ENCODE measurements at regions not wholly inside any gene's neighbourhood (a gene's known extent, or its start where the extent isn't known, plus 50 kb on each side); places are given as distances from the start of the nearest gene placed in this dataset.
"Not testable (repeated sequence)": the region's sequence is repeated elsewhere in the genome, so short reads cannot be mapped to it uniquely, and the experiment has no call there.

DNA sequence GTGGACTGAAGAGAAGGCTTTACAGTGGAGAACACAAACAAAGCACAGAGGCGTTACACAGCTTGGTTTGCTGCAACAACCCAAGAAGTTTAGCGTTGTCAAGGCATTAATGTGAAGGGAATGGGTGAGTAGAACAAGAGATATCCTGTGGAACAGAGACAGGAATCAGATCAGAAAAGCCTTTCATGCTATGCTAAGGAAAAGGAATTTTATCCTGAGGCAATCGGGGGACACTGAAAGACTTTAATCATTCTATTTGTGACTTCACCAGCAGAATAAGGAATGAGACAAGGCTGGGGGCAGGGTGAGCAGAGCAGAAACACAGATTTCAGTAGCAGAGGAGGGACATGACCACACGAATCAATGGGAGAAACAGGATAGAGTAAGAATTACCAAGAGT lies 600.7 kb downstream of the IRS1 start:
- no peak for DNase-seq (ENCODE audit: low spot score)

DNA sequence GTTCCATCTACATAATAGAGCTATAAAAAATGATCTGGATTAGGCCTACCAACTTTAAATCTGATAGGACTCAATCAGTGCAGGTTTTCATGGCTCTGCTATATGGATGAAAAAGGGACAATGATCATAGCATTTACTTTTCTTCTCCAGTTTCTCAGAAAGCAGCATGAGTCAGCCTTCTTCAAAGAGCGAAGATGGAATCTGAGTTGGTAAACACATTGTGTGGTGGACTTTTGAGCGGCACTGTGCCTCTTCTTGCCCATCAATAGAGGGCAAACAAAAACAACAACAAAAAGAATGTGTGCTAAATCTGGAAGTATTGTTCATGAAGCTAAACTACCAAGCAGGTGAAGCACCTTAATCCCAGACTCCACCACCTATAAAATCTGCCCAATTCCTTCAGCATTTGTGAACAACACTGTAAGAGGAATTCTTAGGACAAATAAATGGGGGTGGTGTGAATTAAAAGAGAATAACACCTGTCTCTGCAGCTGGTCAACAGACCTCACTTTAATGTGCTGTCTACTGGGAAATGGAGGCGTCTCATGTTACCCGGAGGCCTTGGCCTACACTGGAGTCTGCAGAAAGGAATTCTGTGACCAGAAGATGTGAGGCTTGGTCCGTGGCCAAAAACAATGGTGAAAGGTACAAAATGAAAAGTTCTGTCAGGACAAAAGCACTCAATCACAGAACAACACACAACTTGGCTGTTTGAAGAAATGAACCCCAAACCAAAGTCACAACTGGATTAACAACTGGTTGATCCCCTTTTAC lies 609.0 kb downstream of the IRS1 start:
- DNase-seq (ENCODE audit: low spot score): no peak

DNA sequence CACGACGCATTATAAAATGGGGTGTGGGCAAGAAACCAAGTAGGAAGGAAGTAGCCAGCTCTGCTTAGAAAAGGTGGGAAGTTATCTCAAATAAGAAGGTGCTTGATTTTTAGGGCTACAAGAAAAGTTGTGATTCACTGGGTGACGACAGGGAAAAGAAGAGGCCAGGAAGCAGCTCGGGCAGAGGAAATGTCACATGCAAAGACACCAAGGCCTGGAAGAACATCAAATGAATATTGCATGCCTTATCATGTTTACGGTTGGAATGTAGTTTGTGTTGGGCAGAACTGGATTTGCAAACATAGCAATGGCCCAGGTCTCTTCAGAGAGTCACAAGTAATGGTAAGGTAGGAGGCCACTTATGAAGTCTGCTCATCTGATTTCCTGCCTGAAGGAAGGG lies 610.6 kb downstream of the IRS1 start:
- no peak for DNase-seq (ENCODE audit: low spot score)

DNA sequence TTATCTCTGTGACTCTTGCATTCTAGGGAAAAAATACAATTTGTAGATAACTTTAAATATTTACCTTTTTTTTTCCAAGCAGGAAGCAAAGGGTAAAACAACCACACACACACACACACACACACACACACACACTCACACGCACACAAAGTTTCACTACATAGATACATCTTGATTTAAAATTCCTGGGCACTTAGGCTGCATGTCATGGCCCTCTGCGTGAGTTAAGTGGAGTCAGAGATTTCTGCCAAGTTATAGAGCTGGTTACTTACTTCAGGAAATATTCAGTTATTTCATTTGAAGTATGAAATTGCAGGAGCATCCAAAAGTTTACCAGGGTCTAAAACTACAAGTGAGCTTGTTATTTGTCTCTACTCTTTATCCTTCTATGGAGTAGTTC lies 612.0 kb downstream of the IRS1 start:
- no peak for DNase-seq (ENCODE audit: low spot score)

DNA sequence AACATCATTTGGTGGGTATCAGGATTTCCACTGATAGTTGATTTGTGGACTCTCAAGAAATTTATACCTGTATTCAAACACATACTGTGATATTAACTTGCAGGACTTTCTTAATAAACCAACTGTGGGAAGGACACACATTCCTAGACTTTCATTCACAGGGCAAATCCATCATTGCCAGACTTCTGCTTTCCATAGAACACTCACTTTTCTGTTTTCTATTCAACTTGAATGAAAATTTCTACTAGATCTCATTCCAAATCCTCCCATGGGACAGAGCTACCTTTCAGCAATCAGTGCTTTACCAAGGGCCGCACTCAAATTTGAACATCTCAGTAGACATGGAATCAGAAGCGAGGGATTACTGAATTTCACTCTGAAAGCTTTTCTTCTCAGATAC lies 612.5 kb downstream of the IRS1 start:
- no peak for DNase-seq (ENCODE audit: low spot score)

DNA sequence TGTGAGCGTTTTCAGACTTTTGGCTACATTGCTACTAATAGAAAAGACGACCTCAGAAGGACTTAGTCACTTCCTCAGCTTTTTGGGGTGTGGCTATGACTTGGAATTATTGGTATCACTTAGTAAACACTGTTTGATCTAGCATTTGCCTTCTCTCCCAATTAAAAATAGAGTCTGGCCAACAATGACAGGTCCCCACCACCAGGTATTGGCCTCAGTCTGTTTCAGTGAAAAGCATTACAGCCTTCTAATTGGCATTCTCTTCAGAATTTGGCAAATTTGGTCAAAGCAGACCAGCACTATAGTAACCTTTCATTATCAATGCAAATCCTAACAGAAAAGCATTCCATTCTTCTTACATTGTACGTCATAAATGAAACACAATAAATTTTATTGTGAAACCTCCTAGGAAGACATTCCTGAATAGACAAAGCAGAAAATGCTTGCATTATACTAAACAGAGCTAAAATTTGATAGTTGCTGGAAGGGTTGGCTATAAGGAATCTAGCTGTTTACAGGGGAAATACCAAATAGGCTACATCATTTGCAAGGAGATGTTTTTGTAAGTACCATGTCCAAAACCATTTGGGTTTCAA lies 613.9 kb downstream of the IRS1 start:
- peak; percentile 36 for DNase-seq (ENCODE audit: low spot score)

DNA sequence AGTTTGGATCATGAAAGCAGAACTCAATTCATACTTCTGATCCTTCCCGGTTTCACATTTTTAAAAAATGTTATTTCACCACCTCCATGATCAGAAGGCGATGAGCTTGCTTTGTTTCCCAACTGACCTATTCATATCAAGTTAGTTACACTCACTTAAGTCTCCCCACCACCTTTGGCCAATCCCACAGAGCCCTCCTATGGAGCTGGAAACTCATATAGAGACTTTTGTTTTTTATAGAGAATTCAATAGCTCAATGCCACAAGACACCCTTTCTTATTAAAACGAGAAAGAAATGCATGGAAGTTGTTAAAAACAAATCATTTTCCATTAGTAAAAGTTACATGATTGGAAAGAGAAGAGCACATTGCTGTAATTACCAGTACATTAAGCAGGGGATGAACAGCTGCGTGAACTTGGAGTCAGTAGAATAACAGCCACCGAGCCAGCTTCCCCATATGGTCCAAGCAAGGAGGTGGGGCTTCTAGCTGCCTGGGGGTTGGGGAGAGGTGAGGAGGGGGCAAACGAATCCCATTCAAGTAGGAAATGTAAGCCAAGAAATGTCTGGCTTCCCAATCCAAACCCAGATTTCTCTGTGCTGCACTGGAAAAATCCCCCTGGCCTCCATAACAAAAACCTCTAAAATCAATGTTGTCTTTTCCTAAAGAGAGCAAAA lies 614.5 kb downstream of the IRS1 start:
- DNase-seq (ENCODE audit: low spot score): no peak

DNA sequence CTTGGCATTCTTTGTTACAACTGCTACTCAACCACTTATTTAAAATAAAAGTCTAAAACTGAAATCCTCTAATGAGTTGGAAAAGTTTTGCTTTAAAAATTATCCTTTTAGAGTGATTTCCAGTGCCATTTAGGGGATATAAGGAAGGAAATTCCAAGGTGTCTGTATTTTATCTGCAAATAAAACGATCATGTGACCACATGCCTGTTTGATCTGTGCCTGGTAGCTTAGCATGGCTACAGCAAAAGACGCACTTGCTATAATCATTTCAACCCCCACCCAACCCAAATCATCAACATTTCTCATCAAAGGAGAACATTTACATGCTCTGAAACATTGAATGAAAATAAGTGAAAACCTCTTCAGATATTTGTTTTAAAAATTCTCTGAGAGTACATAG lies 615.1 kb downstream of the IRS1 start:
- DNase-seq (ENCODE audit: low spot score): no peak

DNA sequence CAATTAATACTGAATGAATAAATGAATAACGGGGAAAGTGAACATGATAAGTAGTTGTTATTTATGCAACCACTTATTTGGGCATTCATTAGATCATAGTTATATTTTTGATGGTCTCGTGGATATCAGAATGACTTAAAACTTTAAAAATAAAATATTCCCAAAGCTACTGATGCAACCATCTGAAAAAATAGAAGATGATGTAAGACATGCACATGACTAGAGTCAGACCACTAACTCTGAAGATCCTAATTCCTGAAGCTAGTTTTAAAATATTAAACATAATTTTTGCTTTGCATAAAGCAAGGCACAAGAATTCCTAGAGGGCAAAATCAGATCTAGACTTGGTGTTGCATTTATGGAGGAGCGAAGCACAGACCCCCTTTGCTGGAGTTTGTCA lies 616.1 kb downstream of the IRS1 start:
- no peak for DNase-seq (ENCODE audit: low spot score)

DNA sequence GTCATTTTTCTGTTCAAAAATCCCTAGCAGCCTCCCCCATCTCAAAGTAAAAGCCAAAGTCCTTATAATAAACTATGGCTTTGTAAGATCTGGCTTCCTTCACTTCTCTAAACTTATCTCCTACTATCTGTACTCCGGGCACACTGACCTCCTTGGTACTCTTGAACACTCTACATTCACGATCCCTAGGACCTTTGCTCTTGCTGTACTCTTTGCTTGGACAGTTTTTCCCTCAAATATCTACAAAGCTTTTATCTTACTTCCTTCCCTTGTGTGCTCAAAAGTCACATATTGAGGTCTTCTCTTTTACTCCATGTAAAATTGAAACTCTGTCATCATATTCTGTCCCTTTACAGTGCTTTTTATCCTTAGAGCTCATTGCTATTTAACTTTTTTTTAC lies 616.6 kb downstream of the IRS1 start:
- DNase-seq (ENCODE audit: low spot score): no peak

DNA sequence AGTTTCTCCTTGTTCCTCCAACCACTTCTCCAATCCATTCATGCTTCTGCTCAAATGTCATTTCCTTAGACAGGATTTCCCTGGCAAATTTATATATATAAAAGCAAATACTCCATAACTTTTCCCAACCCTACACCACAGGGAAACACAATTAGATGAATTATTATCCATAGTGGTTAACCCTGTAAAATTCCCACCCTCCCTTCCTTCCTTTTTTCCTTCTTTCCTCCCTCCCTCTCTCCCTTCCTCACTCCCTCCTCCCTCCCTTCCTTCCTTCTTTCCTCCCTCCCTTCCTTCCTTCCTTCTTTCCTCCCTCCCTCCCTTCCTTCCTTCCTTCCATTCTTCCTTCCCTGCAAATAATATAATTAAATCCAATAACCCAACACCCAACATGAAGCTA lies 617.7 kb downstream of the IRS1 start:
- no peak for DNase-seq (ENCODE audit: low spot score)

DNA sequence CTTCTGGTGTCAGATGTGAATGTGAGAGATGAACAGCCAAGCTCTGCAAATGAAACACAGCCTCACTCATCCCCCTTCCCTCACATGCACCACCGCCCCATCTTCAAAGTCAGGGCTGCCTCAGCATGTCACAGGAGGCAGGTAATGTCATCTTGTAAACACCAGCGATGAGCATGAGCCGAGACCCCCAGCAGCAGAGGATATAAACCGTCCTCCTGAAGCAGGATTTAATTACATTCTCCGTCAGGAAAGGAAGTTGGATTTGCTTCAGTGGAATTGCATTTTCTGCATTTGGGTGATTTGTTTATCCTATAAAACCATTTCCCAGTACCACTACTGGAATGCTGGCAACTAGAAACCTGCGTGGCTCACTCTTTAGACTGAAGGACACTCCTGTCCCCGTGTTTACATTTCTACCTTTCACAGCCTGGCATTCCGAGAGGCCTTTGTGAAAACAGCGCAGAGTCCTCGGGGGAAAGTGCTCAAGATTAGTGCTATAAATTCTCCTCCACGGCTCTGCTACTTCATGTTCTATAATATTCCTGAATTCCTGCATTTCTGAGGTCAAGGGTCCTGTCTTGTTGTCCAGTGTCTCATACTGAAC lies 619.2 kb downstream of the IRS1 start:
- DNase-seq (ENCODE audit: low spot score): no peak

DNA sequence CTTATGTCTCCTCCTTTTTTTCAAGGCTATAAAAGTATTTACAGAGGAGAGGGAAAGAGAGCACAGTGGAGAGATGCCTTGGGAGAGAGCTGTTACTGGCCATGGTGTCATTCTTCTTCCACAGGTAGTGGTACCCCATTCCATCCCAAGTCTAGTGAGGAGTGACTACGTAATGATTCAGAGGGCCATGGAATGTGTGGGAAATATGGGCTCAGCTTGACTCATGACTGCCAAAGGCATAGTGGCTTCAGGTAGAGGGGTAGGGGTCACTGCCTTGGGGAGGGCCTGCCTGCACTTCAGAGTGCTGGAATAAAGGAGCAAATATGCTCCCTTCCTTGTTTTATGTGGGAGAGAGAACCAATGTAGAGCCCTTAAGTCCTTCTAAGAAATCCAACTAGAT lies 620.6 kb downstream of the IRS1 start:
- DNase-seq (ENCODE audit: low spot score): peak; percentile 78

DNA sequence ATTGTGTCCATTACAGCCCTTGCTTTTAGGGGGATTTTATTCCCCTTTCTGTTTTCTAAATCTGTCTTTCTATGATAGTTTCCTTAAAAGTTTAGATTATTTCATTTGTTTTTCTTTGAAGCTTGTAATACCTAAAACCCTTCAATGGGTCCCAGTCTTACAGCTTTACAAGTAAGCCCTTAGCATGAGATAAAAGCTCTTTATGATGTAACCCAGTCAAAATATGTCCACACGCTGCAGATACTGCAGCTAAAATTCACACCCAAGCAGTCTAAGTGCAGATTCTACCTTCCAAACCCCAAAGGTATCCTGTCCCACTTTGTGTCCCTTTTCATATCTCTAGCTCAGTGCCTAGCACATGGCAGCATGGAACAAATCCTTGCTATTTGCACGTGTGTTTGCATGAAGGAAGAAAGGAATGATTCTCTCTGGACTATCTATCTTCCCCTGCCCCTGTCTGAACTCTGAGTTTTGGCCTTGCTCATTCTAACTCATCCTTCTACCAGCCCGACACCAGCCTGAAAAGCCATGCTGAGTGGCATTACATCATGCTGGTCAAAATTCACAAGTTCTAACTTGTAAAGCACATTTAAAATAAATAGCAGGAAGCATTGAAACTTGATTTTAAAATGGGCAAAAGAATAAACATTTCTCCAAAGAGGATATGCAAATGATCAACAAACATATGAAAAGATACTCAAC lies 623.2 kb downstream of the IRS1 start:
- no peak for DNase-seq (ENCODE audit: low spot score)

DNA sequence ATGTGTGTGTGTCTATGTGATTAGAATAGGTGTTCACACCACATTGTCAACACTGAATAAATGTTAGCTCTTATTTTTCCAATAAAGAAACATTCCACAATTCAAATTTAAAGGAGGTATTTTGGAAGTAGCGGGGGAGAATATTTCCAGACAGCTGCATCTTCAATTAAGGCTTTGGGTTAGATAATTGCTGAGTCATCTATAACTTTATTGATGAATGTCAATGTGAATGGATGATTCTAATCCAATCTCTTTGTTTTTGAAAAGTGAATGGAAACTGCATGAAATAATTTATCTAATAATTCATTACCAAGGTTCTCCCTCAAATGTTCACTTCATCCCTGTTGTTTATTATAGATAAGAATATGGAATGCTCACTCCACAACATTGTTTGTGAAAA lies 625.2 kb downstream of the IRS1 start:
- no peak for DNase-seq (ENCODE audit: low spot score)

DNA sequence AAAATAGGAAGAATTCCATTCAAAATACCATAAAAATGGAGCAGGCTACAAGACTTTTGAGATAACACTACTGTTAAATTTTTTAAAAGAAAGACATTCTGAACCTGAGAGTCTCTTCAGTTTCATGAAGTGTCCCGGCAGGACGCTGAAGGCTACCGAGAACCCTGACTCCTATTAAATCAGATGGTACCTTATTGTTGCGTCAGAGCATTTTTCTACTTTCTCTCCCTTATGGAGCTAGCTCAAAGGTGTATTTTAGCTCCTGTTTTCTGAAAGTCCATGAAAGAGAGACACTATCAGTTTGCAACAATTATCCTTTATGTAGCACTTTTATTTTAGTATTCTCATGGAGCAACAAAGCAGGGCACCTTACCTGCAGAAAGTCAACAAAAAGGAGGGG lies 626.7 kb downstream of the IRS1 start:
- DNase-seq (ENCODE audit: low spot score): no peak

DNA sequence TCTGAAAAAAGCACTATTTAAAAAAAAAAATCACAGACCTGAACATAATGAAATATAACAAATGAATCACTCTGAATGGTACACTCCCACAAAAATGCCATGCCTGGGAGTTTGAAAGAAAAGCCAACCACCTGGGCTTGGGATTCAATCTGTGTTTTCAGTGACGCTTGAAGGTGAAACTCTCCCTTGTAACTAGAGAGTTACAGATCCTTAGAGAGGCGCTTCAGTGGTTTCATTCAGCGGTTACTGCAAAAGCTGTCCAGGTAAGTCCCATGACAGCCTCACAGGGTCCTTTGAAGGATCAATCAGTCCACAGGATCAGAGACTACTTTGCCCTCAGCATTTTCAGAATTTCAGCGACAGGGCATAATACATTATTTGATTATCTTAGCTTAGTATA lies 627.3 kb downstream of the IRS1 start:
- DNase-seq (ENCODE audit: low spot score): peak; percentile 6

DNA sequence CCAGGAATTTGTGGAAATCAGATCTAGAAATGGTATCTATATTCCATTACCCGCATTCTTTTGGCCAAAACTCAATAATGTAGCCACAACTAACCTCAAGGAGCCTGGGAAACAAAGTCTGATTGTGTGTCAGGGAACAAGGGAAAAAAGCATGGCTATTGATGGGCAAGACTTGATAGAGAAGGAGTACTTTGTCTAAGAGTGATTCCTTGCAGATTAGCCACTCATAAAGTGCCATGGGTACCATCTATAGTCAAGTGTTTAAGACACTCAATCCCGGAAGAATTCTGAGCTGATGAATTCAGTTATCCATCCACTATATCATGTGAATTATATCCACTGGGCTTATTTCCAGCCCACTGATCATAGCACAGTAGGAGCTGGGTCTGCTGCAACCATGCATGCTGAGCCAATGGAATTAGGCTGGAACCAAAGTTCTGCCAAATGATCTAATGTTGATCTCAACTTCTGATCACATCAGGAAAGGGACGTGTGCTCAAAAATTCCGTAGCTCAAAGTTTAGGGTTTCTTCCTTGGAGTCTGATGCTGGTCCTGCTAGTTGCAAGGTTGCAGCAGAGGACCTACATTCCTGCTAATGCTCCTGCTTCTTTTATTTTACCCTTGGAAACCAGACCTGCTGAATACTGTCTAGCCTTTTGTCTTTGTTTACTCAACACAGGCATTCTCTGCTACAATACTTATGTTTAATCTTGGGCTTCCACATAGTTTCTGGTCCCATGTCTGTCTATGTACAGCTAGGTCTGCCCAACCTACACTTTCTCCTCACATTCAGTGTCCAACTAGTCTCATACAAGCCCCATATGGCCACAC lies 629.7 kb downstream of the IRS1 start:
- DNase-seq (ENCODE audit: low spot score): no peak

DNA sequence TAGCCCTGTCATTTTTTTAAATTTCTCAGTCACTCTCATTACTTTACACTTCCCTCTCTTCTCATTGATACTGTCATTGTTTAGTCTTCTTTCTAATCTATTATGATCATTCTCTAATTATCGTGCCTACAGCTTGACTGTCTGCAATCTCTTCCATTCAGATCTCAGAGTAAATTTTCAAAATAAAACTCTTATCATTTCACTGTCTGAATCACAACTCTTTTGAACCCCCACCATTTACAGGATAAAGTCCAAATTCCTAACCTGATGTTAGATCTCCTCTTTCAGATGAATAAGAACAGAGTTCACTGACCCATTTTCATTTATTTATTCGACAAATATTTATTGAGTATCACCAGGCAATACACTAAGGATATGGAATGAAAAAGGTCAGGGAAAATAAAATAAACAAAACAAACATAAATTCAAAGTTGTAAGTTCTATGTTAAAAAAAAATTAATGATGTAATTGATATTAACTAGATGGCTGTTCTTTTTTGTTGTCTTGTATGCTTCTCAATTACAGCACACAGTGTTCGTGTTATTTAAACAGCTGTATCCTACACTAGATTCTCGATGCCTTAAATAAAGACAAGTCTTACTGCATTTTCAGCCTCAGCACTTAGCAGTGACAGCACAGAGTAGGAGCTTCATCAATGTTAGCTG lies 631.0 kb downstream of the IRS1 start:
- no peak for DNase-seq (ENCODE audit: low spot score)

DNA sequence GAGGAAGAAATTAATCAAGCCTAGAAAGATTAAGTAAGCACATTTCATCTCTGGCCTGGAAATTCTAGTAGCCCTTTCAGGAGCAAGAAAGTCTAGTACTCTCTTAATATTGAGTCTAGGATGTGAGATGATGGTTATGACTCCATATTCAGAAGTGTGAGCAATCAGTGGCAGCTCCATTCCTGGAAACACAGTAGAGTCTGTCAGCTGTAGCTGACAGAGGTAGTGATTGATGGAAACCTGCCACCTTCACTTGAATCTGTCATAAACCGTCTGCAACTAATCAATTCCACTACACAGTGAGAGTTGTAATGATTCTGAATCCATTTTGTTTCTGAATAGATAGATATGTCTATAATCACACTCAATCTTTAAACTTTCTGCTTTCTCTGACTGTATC lies 635.1 kb downstream of the IRS1 start:
- DNase-seq (ENCODE audit: low spot score): no peak

DNA sequence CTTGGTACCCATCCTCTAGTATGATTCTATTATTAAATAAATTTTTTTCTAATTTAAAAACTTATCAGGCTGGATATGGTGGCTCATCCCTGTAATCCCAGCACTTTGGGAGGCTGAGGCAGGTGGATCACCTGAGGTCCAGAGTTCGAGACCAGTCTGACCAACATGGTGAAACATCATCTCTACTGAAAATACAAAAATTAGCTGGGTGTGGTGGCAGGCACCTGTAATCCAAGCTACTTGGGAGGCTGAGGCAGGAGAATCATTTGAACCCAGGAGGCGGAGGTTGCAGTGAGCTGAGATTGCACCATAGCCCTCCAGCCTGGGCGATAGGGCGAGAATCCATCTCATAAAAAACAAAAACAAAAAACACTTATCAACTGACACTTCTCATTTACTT lies 639.0 kb downstream of the IRS1 start:
- DNase-seq (ENCODE audit: low spot score): not testable (repeated sequence)

All from kidney tubule cell (primary cell).